DND-41 (cell line): ENCODE measurements at regions not wholly inside any gene's neighbourhood (a gene's known extent, or its start where the extent isn't known, plus 50 kb on each side); places are given as distances from the start of the nearest gene placed in this dataset.

Experiments
- CTCF ChIP-seq: IDR thresholded peaks from 2 replicates; pipeline ENCODE4 v1.5.1; 2012; ENCODE audit warnings: borderline replicate concordance, low read length, moderate library complexity, mild to moderate bottlenecking; ENCODE audit not compliant: poor library complexity, severe bottlenecking; ENCODE audit errors: extremely low read depth
- EZH2 ChIP-seq: IDR thresholded peaks from 3 replicates; pipeline ENCODE4 v1.6.1; 2012; ENCODE audit warnings: borderline replicate concordance, low read depth, mild to moderate bottlenecking, moderate library complexity, low read length, inconsistent platforms; ENCODE audit not compliant: severe bottlenecking

GRCh38 chr11:110776081-110776480 is 63.8 kb upstream of the ARHGAP20 start:
- no peak for TF ChIP-seq EZH2
- no peak for TF ChIP-seq CTCF
